PC-3 (cell line): ENCODE measurements at regions not wholly inside any gene's neighbourhood (a gene's known extent, or its start where the extent isn't known, plus 50 kb on each side); places are given as distances from the start of the nearest gene placed in this dataset.

ENCODE experiments used
- EZH2 ChIP-seq: fragments of 300-600 bp; sonication (generic); IDR thresholded peaks from one replicate; pipeline ENCODE4 v1.6.1; 2017; ENCODE audit warnings: antibody characterized with exemption, mild to moderate bottlenecking, low read length; ENCODE audit not compliant: unreplicated experiment
- EZH2phosphoT487 ChIP-seq: fragments of 300-600 bp; sonication (generic); IDR thresholded peaks from 2 replicates; pipeline ENCODE4 v1.6.1; 2018; ENCODE audit warnings: mild to moderate bottlenecking, antibody characterized with exemption, low read length, borderline replicate concordance
- TF ChIP-seq, protein P1 (sequence below): fragments of 300-600 bp; sonication (generic); conservative IDR thresholded peaks from 2 replicates; pipeline ENCODE4 v1.5.1; 2017; ENCODE audit warnings: antibody characterized with exemption, low read depth, mild to moderate bottlenecking, low read length

DNA sequence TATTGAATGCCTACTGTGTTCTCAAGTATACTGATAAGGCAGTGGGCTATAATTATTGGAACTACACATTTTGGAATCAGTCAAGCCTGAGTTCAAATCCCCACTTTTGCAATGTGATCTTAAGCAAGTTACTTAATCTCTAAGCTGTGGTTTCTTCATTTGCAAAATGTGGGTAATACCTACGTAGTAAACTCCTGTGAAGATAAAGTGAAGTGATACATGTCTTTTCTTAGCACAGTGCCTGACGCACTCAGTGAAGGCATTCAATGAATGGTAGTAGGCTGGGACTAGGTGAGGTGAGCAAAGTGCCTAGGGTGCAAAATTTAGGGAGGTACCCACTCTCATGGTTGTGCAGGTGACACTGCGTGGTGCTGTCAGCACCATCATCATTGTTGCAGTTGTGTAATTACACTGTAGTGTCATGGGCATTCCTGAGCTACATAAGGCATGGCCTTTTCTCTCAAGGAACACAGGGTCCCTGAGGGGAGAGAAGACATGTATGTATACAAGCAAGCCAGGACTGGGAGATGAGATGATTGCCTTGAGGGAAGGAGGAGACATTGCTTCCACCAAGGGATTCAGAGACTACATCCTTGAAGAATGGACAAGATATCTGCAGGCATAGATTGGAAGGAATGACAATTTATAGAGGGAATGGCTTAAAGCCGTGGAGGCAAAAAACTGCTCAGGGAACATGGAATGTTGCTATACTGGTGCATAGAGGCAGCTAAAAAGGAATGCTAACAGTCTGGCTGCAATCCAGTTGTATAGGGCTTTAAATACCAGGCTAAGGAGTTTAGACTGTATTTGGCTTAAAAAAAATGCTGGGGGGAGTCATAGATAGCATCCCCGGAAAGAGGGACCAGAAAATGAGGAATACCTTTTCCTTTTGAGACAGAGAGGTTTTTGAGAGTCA lies 129.2 kb upstream of the ARHGAP5 start:
- TF ChIP-seq EZH2: no peak
- TF ChIP-seq, protein P1, sequence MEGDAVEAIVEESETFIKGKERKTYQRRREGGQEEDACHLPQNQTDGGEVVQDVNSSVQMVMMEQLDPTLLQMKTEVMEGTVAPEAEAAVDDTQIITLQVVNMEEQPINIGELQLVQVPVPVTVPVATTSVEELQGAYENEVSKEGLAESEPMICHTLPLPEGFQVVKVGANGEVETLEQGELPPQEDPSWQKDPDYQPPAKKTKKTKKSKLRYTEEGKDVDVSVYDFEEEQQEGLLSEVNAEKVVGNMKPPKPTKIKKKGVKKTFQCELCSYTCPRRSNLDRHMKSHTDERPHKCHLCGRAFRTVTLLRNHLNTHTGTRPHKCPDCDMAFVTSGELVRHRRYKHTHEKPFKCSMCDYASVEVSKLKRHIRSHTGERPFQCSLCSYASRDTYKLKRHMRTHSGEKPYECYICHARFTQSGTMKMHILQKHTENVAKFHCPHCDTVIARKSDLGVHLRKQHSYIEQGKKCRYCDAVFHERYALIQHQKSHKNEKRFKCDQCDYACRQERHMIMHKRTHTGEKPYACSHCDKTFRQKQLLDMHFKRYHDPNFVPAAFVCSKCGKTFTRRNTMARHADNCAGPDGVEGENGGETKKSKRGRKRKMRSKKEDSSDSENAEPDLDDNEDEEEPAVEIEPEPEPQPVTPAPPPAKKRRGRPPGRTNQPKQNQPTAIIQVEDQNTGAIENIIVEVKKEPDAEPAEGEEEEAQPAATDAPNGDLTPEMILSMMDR: no peak
- no peak for TF ChIP-seq EZH2phosphoT487
